HepG2 (cell line): ENCODE measurements at regions not wholly inside any gene's neighbourhood (a gene's known extent, or its start where the extent isn't known, plus 50 kb on each side); places are given as distances from the start of the nearest gene placed in this dataset.

Experiments
- ATRX ChIP-seq: sonication (generic); formaldehyde crosslinking; IDR thresholded peaks from 2 replicates; pipeline ENCODE4 v1.4.0; 2020; ENCODE audit warnings: missing genetic modification reagents, borderline replicate concordance
- CCDC6 ChIP-seq: sonication (generic); formaldehyde crosslinking; IDR thresholded peaks from 2 replicates; pipeline ENCODE4 v1.8.1; 2022; ENCODE audit warnings: mild to moderate bottlenecking, missing genetic modification reagents, moderate library complexity
- EEA1 ChIP-seq: sonication (generic); formaldehyde crosslinking; IDR thresholded peaks from 2 replicates; pipeline ENCODE4 v1.5.1; 2020; ENCODE audit warnings: mild to moderate bottlenecking, missing genetic modification reagents, borderline replicate concordance
- FOXO1 ChIP-seq: sonication (generic); formaldehyde crosslinking; IDR thresholded peaks from 2 replicates; pipeline ENCODE4 v1.4.0; 2020; ENCODE audit warnings: missing genetic modification reagents
- GLI4 ChIP-seq: sonication (generic); formaldehyde crosslinking; IDR thresholded peaks from 2 replicates; pipeline ENCODE4 v1.5.1; 2020; ENCODE audit warnings: missing genetic modification reagents, mild to moderate bottlenecking, moderate library complexity, borderline replicate concordance
- HMGA1 ChIP-seq: sonication (generic); formaldehyde crosslinking; conservative IDR thresholded peaks from 2 replicates; pipeline ENCODE4 v1.4.0; 2020; ENCODE audit warnings: missing genetic modification reagents
- JUND ChIP-seq: sonication (generic); formaldehyde crosslinking; IDR thresholded peaks from 2 replicates; pipeline ENCODE4 v1.8.0; 2022; ENCODE audit warnings: mild to moderate bottlenecking, missing genetic modification reagents
- KLF12 ChIP-seq: sonication (generic); formaldehyde crosslinking; IDR thresholded peaks from 2 replicates; pipeline ENCODE4 v1.4.0; 2020; ENCODE audit warnings: missing genetic modification reagents, borderline replicate concordance
- MATR3 ChIP-seq: sonication (generic); formaldehyde crosslinking; IDR thresholded peaks from 2 replicates; pipeline ENCODE4 v1.4.0; 2020; ENCODE audit warnings: missing genetic modification reagents
- NCOA1 ChIP-seq: sonication (generic); formaldehyde crosslinking; IDR thresholded peaks from 2 replicates; pipeline ENCODE4 v1.9.0; 2021; ENCODE audit warnings: missing genetic modification reagents
- NCOA2 ChIP-seq: sonication (generic); formaldehyde crosslinking; IDR thresholded peaks from 2 replicates; pipeline ENCODE4 v1.8.0; 2022; ENCODE audit warnings: inconsistent platforms
- NFYC ChIP-seq: IDR thresholded peaks from 2 replicates; pipeline ENCODE4 v1.6.1; 2016; ENCODE audit warnings: missing genetic modification reagents, missing compliant biosample characterization
- ONECUT2 ChIP-seq: sonication (generic); formaldehyde crosslinking; IDR thresholded peaks from 2 replicates; pipeline ENCODE4 v1.4.0; 2020; ENCODE audit warnings: missing genetic modification reagents
- RBM22 ChIP-seq: fragments of 200-400 bp; formaldehyde crosslinking; optimal IDR thresholded peaks from 2 replicates; pipeline ENCODE3; 2017; ENCODE audit warnings: mild to moderate bottlenecking, low read length, moderate library complexity
- SKI ChIP-seq: fragments of 450-650 bp; IDR thresholded peaks from one replicate; pipeline ENCODE4 v1.6.1; 2018; ENCODE audit warnings: mild to moderate bottlenecking; ENCODE audit not compliant: partially characterized antibody
- SNRNP70 ChIP-seq: fragments of 200-400 bp; formaldehyde crosslinking; IDR thresholded peaks from 2 replicates; pipeline ENCODE4 v1.6.1; 2017; ENCODE audit warnings: mild to moderate bottlenecking, low read depth, low read length, moderate library complexity
- ZNF460 ChIP-seq: sonication (generic); formaldehyde crosslinking; IDR thresholded peaks from 2 replicates; pipeline ENCODE4 v1.5.1; 2020; ENCODE audit warnings: missing genetic modification reagents, mild to moderate bottlenecking, borderline replicate concordance
- ZNF562 ChIP-seq: sonication (generic); formaldehyde crosslinking; IDR thresholded peaks from 2 replicates; pipeline ENCODE4 v1.8.0; 2022; ENCODE audit warnings: missing genetic modification reagents, borderline replicate concordance
- ZNF7 ChIP-seq: IDR thresholded peaks from 2 replicates; pipeline ENCODE4 v1.6.1; 2016; ENCODE audit warnings: missing biosample characterization, missing genetic modification reagents
- ZNF792 ChIP-seq: IDR thresholded peaks from 2 replicates; pipeline ENCODE4 v1.6.1; 2016
- ZNF816 ChIP-seq: sonication (generic); formaldehyde crosslinking; IDR thresholded peaks from 2 replicates; pipeline ENCODE4 v1.8.0; 2022; ENCODE audit warnings: missing genetic modification reagents, mild to moderate bottlenecking, borderline replicate concordance
- TF ChIP-seq, protein P1 (sequence below), 2 experiments: IDR thresholded peaks; 2 replicates each; pipeline ENCODE4 v1.6.1; 2011 to 2012; ENCODE audit warnings: low read length in 2 of 2, borderline replicate concordance in 1 of 2, low read depth in 1 of 2, mild to moderate bottlenecking in 1 of 2, moderate library complexity in 1 of 2
- TF ChIP-seq, protein P2 (sequence below): sonication (generic); formaldehyde crosslinking; IDR thresholded peaks from 2 replicates; pipeline ENCODE4 v1.4.0; 2020; ENCODE audit warnings: missing genetic modification reagents
- TF ChIP-seq, protein P3 (sequence below): sonication (generic); formaldehyde crosslinking; IDR thresholded peaks from 2 replicates; pipeline ENCODE4 v1.5.0; 2020; ENCODE audit warnings: missing genetic modification reagents, mild to moderate bottlenecking, borderline replicate concordance
- TF ChIP-seq, protein P4 (sequence below): sonication (generic); formaldehyde crosslinking; IDR thresholded peaks from 2 replicates; pipeline ENCODE4 v1.5.0; 2020; ENCODE audit warnings: missing genetic modification reagents

DNA sequence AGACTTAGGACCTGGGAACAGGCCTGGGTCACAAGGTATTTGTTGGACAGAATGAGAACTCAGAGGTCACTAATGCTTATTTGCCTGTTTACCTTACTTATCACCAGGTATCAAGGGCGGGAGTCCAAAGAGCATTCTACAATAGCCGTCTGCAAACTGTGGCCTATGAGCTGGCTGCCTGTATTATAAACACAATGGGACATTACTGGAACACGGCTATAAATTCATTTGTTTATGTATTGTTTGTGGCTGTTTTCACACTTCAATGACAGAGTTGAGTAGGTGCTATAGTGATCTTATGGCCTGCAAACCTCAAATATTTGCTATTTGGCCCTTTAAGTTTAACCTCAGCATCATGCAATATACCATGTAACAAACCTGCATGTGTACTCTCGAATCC lies 76.6 kb upstream of the ASTN2 start (continued):
- peak; percentile 91 for TF ChIP-seq SKI
- TF ChIP-seq, protein P1, sequence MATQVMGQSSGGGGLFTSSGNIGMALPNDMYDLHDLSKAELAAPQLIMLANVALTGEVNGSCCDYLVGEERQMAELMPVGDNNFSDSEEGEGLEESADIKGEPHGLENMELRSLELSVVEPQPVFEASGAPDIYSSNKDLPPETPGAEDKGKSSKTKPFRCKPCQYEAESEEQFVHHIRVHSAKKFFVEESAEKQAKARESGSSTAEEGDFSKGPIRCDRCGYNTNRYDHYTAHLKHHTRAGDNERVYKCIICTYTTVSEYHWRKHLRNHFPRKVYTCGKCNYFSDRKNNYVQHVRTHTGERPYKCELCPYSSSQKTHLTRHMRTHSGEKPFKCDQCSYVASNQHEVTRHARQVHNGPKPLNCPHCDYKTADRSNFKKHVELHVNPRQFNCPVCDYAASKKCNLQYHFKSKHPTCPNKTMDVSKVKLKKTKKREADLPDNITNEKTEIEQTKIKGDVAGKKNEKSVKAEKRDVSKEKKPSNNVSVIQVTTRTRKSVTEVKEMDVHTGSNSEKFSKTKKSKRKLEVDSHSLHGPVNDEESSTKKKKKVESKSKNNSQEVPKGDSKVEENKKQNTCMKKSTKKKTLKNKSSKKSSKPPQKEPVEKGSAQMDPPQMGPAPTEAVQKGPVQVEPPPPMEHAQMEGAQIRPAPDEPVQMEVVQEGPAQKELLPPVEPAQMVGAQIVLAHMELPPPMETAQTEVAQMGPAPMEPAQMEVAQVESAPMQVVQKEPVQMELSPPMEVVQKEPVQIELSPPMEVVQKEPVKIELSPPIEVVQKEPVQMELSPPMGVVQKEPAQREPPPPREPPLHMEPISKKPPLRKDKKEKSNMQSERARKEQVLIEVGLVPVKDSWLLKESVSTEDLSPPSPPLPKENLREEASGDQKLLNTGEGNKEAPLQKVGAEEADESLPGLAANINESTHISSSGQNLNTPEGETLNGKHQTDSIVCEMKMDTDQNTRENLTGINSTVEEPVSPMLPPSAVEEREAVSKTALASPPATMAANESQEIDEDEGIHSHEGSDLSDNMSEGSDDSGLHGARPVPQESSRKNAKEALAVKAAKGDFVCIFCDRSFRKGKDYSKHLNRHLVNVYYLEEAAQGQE (IDR thresholded peaks at IDR 0.05; ENCODE audit: borderline replicate concordance in 1 of 2, low read depth in 1 of 2, low read length in 2 of 2): no peak
- no peak for TF ChIP-seq JUND (CRISPR knock-in tag)
- TF ChIP-seq, protein P2, sequence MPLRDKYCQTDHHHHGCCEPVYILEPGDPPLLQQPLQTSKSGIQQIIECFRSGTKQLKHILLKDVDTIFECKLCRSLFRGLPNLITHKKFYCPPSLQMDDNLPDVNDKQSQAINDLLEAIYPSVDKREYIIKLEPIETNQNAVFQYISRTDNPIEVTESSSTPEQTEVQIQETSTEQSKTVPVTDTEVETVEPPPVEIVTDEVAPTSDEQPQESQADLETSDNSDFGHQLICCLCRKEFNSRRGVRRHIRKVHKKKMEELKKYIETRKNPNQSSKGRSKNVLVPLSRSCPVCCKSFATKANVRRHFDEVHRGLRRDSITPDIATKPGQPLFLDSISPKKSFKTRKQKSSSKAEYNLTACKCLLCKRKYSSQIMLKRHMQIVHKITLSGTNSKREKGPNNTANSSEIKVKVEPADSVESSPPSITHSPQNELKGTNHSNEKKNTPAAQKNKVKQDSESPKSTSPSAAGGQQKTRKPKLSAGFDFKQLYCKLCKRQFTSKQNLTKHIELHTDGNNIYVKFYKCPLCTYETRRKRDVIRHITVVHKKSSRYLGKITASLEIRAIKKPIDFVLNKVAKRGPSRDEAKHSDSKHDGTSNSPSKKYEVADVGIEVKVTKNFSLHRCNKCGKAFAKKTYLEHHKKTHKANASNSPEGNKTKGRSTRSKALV (CRISPR knock-in tag): no peak
- TF ChIP-seq SNRNP70: no peak
- no peak for TF ChIP-seq CCDC6 (CRISPR knock-in tag)
- TF ChIP-seq ZNF816: peak; percentile 46; the same call in 1 of the 2 replicates
- no peak for TF ChIP-seq HMGA1 (CRISPR knock-in tag)
- TF ChIP-seq ATRX (CRISPR knock-in tag): no peak
- no peak for TF ChIP-seq RBM22
- TF ChIP-seq MATR3 (CRISPR knock-in tag): no peak
- TF ChIP-seq, protein P3, sequence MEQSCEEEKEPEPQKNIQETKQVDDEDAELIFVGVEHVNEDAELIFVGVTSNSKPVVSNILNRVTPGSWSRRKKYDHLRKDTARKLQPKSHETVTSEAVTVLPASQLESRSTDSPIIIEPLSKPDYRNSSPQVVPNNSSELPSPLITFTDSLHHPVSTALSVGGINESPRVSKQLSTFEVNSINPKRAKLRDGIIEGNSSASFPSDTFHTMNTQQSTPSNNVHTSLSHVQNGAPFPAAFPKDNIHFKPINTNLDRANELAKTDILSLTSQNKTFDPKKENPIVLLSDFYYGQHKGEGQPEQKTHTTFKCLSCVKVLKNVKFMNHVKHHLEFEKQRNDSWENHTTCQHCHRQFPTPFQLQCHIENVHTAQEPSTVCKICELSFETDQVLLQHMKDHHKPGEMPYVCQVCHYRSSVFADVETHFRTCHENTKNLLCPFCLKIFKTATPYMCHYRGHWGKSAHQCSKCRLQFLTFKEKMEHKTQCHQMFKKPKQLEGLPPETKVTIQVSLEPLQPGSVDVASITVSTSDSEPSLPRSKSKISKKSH: no peak
- TF ChIP-seq EEA1 (CRISPR knock-in tag): no peak
- no peak for TF ChIP-seq ONECUT2 (CRISPR knock-in tag)
- TF ChIP-seq FOXO1: peak; percentile 92
- TF ChIP-seq NCOA2 (CRISPR knock-in tag): peak; percentile 83
- TF ChIP-seq KLF12 (CRISPR knock-in tag): no peak
- no peak for TF ChIP-seq ZNF7 (CRISPR knock-in tag)
- no peak for TF ChIP-seq ZNF562 (CRISPR knock-in tag)
- no peak for TF ChIP-seq NCOA1 (CRISPR knock-in tag)
- TF ChIP-seq ZNF460 (CRISPR knock-in tag): no peak
- TF ChIP-seq, protein P4, sequence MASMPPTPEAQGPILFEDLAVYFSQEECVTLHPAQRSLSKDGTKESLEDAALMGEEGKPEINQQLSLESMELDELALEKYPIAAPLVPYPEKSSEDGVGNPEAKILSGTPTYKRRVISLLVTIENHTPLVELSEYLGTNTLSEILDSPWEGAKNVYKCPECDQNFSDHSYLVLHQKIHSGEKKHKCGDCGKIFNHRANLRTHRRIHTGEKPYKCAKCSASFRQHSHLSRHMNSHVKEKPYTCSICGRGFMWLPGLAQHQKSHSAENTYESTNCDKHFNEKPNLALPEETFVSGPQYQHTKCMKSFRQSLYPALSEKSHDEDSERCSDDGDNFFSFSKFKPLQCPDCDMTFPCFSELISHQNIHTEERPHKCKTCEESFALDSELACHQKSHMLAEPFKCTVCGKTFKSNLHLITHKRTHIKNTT: no peak
- no peak for TF ChIP-seq NFYC (CRISPR knock-in tag)
- no peak for TF ChIP-seq ZNF792 (CRISPR knock-in tag)
- no peak for TF ChIP-seq GLI4 (CRISPR knock-in tag)
